IgD-negative memory B cell (primary cell): ENCODE measurements at regions not wholly inside any gene's neighbourhood (a gene's known extent, or its start where the extent isn't known, plus 50 kb on each side); places are given as distances from the start of the nearest gene placed in this dataset.

Experiments used
- H3K27ac Mint-ChIP-seq, 3 donors: one replicate each; pipeline ENCODE4 v1.8.0; 2020 to 2022; ENCODE audit warnings: mild to moderate bottlenecking in 3 of 3, mixed read lengths in 3 of 3, moderate library complexity in 1 of 3
- H3K27me3 Mint-ChIP-seq: one replicate; pipeline ENCODE4 v1.8.0; 2021; ENCODE audit warnings: mixed read lengths
- H3K36me3 Mint-ChIP-seq: one replicate; pipeline ENCODE4 v1.8.0; 2020; ENCODE audit warnings: mild to moderate bottlenecking, mixed read lengths
- H3K4me1 Mint-ChIP-seq, 3 donors: one replicate each; pipeline ENCODE4 v1.8.0; 2020 to 2022; ENCODE audit warnings: mixed read lengths in 3 of 3, mild to moderate bottlenecking in 1 of 3
- H3K4me3 Mint-ChIP-seq, 4 donors: one replicate each; pipeline ENCODE4 v1.8.0; 2020 to 2022; ENCODE audit warnings: mild to moderate bottlenecking in 4 of 4, mixed read lengths in 4 of 4, moderate library complexity in 3 of 4
- H3K9me3 Mint-ChIP-seq, 3 donors: one replicate each; pipeline ENCODE4 v1.8.0; 2020 to 2021; ENCODE audit warnings: mixed read lengths in 3 of 3, mild to moderate bottlenecking in 1 of 3

DNA sequence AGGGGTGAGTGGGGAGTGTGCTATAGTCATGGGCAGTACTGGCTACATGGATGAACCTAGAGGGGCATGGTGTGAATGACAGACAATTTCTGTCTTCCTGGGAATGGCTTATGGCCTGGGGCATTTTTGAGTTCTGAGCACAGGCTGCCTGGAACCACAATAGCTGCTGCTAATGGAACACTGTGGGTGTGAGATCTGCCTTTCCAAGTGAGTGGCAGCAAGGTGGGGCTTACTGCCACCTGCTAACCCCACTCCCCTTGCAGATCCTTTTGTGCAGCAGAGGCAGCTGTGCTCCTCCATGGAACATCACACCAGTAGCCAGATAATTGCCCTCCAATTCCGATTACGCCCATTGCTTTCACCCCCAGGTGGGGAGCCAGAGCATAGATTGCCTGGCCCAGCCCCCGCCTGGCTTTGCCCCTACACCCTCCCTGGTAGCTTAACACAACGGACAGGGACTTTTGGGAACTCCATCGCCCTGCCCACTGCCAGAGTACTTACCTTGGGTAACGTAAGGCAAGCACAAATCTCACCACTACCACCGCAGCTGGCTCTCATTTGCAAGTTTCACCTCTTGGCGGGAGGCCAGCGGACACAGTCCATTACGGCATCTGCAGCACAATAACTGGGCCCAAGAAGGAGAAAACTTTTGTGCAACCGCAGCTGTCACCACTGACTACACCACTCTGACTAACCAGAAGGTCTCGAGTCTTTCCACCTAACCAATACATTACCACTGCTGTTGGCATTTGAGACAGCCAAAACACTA, 421.2 kb upstream of the NWD2 start:
- no peak overlapping the region for H3K27ac Mint-ChIP-seq

DNA sequence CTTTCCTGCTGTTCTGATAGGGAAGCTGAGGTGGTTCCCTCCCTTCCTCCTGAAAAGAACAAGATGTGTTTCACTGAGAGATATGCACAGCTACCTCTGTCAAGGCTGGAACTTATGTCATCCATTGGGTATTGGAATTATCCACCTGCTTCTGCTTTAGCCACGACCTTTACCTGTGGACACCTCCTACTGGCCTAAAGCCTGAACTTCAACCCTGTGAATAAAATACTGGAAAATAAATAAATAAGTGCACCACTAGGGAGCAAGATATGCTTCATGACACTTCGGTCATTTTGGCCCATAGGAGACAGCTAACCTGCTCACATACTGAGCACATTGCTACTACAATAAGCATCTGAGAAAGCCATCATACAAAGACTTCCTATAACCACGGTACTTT, 419.9 kb upstream of the NWD2 start:
- no peak overlapping the region for H3K27ac Mint-ChIP-seq
- H3K4me1 Mint-ChIP-seq = no peaks in the 10 kb centered on the region
- H3K9me3 Mint-ChIP-seq = peaks cover 0 to 2% (median 2%) of the 10 kb centered on the region in 3 donors
- no peaks in the 10 kb centered on the region for H3K36me3 Mint-ChIP-seq
- no peak overlapping the region for H3K4me3 Mint-ChIP-seq
- no peaks in the 10 kb centered on the region for H3K27me3 Mint-ChIP-seq

More for the DNA sequence above, 421.2 kb upstream of the NWD2 start:
- H3K4me3 Mint-ChIP-seq = no peak overlapping the region
- H3K36me3 Mint-ChIP-seq = no peaks in the 10 kb centered on the region
- no peaks in the 10 kb centered on the region for H3K4me1 Mint-ChIP-seq
- H3K27me3 Mint-ChIP-seq = no peaks in the 10 kb centered on the region
- peaks cover 0 to 2% (median 0%) of the 10 kb centered on the region in 3 donors for H3K9me3 Mint-ChIP-seq

DNA sequence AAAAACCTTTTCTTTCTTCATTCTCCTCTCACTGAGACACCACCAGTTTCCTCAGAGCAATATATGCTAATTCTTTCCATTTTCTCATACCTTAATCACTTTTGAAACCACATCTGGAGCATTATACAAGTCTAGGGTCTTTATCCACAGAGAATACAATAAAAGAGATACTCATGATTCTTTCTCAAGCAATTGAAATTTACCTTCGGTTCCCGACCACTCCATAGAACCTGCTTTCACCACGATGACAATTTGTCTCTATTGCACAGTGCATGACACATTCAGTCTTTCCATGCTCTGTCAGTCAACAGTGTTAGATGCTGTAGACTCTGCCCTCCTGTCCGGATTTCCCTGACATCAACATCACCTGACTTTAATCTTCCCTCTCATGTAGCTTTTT, 409.3 kb upstream of the NWD2 start:
- peaks cover 0 to 4% (median 0%) of the 10 kb centered on the region in 3 donors for H3K9me3 Mint-ChIP-seq

DNA sequence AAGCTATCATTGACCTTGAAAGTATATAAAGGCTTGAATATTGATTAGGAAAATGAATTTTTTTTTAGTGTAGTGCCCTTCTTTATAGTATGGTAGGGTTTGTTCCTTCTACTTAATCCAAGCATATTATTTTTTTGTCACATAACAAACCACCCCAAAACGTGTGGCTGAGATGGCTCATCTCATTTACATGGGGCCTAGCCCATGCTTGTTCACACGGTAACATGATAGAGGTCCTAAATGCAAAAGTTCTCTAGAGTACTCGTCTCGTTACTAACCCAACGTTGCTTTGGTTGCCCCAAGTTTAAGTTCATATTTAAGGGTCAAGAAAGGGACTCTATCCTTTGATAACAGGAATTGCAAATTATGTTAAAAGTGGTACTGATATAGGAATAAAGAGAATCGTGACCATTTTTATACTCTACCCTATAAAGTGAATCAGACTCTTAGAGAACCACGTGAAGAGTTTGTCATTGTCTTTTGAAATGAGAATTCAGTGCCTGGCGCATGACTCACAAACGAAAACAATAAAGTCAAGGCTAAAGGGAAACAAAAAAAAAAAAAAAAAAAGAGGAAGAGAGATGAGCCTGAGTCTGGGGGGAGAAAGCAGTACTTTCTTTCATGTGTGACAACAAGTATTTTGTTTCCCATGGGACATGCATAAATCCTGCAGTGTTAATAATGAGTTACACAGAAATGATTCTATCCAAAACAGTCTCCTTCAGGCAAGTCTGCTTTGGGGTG, 402.8 kb upstream of the NWD2 start:
- Mint-ChIP-seq H3K9me3 (peaks cover 0 to 3% (median 0%) of the 10 kb centered on the region in 3 donors), H3K4me1 (peaks cover 0 to 5% (median 3%) of the 10 kb centered on the region in 3 donors), H3K27ac (no peak overlapping the region), H3K36me3 (no peaks in the 10 kb centered on the region), H3K4me3 (no peak overlapping the region), H3K27me3 (no peaks in the 10 kb centered on the region)

More for the DNA sequence above, 409.3 kb upstream of the NWD2 start:
- no peak overlapping the region for H3K4me3 Mint-ChIP-seq
- H3K27me3 Mint-ChIP-seq = no peaks in the 10 kb centered on the region
- no peaks in the 10 kb centered on the region for H3K36me3 Mint-ChIP-seq
- no peaks in the 10 kb centered on the region for H3K4me1 Mint-ChIP-seq
- no peak overlapping the region for H3K27ac Mint-ChIP-seq

DNA sequence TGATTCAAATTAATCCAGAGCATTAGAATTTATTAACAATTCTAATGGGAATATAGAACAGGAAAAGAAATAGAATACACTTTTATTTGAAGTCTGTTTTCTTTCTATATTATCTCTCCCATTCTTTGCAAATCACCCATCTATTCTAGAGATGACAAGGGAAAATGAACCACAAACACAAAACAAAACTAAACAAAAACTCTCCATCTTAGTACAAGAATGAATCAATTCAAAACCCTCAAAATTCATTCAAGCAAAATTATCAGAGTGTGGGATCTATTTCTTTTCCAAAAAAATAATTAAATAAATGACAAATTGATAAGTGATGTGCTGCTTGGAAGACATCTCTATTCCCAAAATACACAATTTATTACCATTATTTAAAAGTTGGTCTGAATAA, 400.1 kb upstream of the NWD2 start:
- H3K27ac Mint-ChIP-seq = no peak overlapping the region
- H3K9me3 Mint-ChIP-seq = peaks cover 0 to 2% (median 0%) of the 10 kb centered on the region in 3 donors
- peaks cover 0 to 5% (median 3%) of the 10 kb centered on the region in 3 donors for H3K4me1 Mint-ChIP-seq
- no peaks in the 10 kb centered on the region for H3K36me3 Mint-ChIP-seq
- H3K27me3 Mint-ChIP-seq = no peaks in the 10 kb centered on the region
- H3K4me3 Mint-ChIP-seq = no peak overlapping the region

DNA sequence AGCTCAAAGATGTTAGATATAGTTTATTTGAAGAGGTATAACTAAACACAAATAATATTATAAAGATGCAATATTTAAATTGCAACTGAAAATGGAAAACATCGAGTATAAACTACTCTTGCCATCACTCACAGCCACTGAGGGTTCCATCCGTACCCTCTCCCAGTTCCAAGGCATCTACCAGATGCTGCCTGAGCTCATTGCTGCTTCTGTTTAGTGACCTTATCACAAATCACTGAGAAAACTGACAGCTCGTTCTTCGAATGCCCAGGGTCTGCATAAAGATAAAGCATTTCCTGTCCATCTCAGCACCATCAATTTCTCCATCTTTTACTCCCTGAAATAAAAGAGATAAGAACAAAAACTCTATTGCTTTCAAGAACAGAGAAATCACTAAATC, 391.7 kb upstream of the NWD2 start:
- H3K4me3 Mint-ChIP-seq = no peak overlapping the region
- no peaks in the 10 kb centered on the region for H3K36me3 Mint-ChIP-seq
- H3K27ac Mint-ChIP-seq = no peak overlapping the region
- H3K4me1 Mint-ChIP-seq = no peaks in the 10 kb centered on the region
- no peaks in the 10 kb centered on the region for H3K27me3 Mint-ChIP-seq
- H3K9me3 Mint-ChIP-seq = peaks cover 0 to 4% (median 2%) of the 10 kb centered on the region in 3 donors

DNA sequence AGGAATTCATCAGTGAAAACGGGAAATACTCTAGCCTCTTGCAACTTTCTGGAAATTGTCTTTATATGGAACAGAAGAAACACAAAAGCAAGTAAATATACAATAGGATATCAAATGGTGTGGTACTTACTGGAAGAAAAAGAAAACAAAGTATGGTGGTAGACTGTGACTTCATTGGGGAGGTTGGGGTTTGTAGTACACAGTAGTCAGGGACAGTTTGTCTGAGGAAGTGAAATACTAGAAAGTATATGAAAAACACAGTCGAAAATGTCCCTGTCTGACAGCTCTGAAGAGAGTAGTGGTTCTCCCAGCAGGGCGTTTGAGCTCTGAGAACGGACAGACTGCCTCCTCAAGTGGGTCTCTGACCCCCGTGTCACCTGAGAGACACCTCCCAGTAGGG, 390.0 kb upstream of the NWD2 start:
- Mint-ChIP-seq H3K27me3 (no peaks in the 10 kb centered on the region), H3K4me1 (no peaks in the 10 kb centered on the region), H3K27ac (no peak overlapping the region)

DNA sequence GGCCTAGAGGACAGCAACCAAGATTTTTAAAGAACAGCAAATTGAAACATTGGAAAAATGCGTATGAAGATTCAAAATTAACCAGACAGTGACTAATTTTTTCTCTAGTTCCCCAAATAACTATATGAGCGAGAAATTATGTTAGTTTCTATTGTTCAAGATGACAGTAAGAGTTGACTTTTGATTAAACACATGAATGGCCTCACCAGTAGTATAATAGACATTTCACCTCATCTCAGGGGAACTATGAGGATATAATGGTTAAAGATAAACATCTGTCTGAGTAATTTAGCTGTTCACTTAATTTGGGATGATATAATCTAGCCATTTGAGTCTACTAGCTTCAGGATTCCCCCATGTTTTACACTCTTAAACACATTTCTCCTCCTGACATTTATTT, 380.9 kb upstream of the NWD2 start:
- H3K27ac Mint-ChIP-seq = no peak overlapping the region
- H3K27me3 Mint-ChIP-seq = no peaks in the 10 kb centered on the region
- no peaks in the 10 kb centered on the region for H3K4me1 Mint-ChIP-seq
- peaks cover 3% of the 10 kb centered on the region for H3K36me3 Mint-ChIP-seq
- H3K9me3 Mint-ChIP-seq = peaks cover 2% of the 10 kb centered on the region in 3 donors
- H3K4me3 Mint-ChIP-seq = no peak overlapping the region

More for the DNA sequence above, 390.0 kb upstream of the NWD2 start:
- H3K9me3 Mint-ChIP-seq = peaks cover 2 to 9% (median 2%) of the 10 kb centered on the region in 3 donors
- no peak overlapping the region for H3K4me3 Mint-ChIP-seq
- peaks cover 3% of the 10 kb centered on the region for H3K36me3 Mint-ChIP-seq

DNA sequence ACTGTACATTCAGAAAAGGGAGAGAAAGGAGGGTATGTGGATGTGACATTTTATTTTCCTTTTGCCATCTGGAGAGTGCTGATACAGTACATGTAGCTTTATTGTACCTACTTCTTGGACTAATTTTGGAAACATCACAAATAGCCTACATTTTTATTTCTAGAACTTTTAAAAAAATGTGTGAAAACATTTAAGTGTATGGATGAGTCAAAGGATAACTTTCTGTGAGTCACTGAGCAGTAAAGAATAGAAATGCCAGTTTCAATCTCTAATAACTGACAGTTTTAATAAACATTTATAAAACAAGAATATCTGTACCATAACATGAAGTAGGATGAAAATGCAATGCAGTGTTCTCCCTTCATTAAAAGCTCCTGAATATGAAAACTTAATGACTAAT, 374.4 kb upstream of the NWD2 start:
- H3K4me1 Mint-ChIP-seq = no peaks in the 10 kb centered on the region
- H3K36me3 Mint-ChIP-seq = no peaks in the 10 kb centered on the region
- H3K27me3 Mint-ChIP-seq = no peaks in the 10 kb centered on the region
- H3K4me3 Mint-ChIP-seq = no peak overlapping the region
- no peak overlapping the region for H3K27ac Mint-ChIP-seq
- H3K9me3 Mint-ChIP-seq = peaks cover 0 to 4% (median 0%) of the 10 kb centered on the region in 3 donors

DNA sequence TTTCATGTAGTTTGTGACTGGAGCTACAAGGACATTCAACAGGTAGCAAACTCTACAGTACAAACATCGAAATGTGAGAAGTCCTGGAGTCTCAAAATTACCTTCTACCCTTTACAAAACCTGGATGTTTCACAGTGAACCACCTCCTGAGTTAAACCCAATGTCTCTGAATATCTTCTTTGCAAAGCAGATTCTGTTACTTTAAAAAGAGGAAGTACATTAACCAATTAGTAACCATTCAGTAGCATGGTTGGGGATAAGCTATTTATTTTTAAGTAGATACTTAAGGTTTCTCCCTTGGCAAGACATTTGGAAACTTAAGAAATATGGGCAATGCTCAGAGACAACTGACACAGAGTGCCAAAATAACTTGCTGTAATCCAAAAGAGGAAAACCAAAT, 371.9 kb upstream of the NWD2 start:
- H3K36me3 Mint-ChIP-seq = no peaks in the 10 kb centered on the region
- H3K27ac Mint-ChIP-seq = no peak overlapping the region
- H3K4me3 Mint-ChIP-seq = no peak overlapping the region
- H3K9me3 Mint-ChIP-seq = peaks cover 0 to 4% (median 0%) of the 10 kb centered on the region in 3 donors
- H3K27me3 Mint-ChIP-seq = no peaks in the 10 kb centered on the region
- no peaks in the 10 kb centered on the region for H3K4me1 Mint-ChIP-seq

DNA sequence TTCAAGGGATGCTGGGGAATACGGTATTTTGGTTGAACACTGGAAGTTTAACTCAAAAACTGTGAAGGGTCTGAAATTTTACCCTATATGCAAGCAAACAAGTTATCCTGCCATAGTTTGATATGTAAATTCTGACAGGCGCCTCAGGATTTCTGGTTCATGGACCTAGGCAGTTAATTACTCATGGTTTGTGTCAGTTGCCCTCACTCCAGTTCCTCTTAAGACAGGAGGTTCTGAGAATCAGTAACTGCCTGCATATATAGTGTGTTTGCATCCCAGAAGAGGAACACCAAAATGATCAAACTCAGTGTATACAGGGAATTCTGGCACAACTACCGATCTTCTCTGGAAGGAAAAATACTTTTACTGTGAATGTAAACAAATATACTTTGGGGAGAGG, 360.4 kb upstream of the NWD2 start:
- no peaks in the 10 kb centered on the region for H3K27me3 Mint-ChIP-seq
- H3K27ac Mint-ChIP-seq = no peak overlapping the region

DNA sequence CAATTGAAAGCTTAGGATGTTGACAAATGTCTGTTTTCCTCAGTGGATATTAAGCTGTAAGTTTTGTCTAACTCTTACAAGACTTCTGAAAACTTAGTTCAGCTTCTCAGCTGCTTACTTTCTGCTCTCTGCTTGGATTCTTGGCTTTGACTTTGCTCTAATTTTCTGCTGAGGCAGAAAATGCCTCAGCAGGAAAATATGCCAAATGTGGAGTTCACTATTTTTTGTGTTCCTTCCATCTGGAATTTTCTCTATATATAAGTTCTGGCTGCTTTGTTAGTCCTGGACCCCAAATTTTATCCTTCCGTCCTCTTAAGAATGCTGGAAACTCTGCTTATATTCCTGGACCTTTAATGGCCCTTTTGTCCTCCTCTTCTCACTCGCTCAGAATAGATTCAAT, 352.6 kb upstream of the NWD2 start:
- no peaks in the 10 kb centered on the region for H3K36me3 Mint-ChIP-seq
- no peak overlapping the region for H3K4me3 Mint-ChIP-seq
- H3K9me3 Mint-ChIP-seq = peaks cover 0 to 6% (median 2%) of the 10 kb centered on the region in 3 donors
- H3K27ac Mint-ChIP-seq = no peak overlapping the region
- no peaks in the 10 kb centered on the region for H3K4me1 Mint-ChIP-seq
- H3K27me3 Mint-ChIP-seq = no peaks in the 10 kb centered on the region

More for the DNA sequence above, 360.4 kb upstream of the NWD2 start:
- Mint-ChIP-seq H3K9me3 (peaks cover 2 to 3% (median 3%) of the 10 kb centered on the region in 3 donors), H3K36me3 (no peaks in the 10 kb centered on the region), H3K4me3 (no peak overlapping the region), H3K4me1 (no peaks in the 10 kb centered on the region)

DNA sequence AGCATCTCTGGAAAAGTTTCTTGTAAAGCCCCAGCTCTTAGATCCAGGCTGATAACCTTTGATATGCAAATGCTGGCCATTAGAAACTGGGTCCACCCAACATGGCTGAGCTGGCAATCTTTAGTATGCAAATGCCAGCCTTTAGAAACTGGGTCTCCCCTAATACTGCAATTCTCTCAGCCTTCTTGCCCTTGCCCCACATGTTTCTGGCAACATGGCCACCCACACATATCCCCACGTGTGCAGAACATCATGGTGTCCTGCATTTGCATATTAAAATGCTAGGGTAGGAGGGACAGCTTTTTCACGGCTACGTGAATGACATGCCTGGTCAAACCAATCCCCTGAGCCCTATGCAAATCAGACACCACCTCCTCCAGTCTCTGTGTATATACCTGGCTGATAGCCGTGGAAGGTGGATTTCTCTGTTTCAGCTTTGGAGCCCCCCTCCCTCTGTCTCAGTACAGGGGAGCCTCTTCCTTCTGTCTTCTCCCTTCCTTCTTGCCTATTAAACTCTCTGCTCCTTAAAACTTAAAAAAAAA, 344.0 kb upstream of the NWD2 start:
- no peaks in the 10 kb centered on the region for H3K4me1 Mint-ChIP-seq
- no peak overlapping the region for H3K27ac Mint-ChIP-seq
- H3K36me3 Mint-ChIP-seq = no peaks in the 10 kb centered on the region
- H3K27me3 Mint-ChIP-seq = no peaks in the 10 kb centered on the region
- H3K9me3 Mint-ChIP-seq = no peaks in the 10 kb centered on the region
- no peak overlapping the region for H3K4me3 Mint-ChIP-seq

DNA sequence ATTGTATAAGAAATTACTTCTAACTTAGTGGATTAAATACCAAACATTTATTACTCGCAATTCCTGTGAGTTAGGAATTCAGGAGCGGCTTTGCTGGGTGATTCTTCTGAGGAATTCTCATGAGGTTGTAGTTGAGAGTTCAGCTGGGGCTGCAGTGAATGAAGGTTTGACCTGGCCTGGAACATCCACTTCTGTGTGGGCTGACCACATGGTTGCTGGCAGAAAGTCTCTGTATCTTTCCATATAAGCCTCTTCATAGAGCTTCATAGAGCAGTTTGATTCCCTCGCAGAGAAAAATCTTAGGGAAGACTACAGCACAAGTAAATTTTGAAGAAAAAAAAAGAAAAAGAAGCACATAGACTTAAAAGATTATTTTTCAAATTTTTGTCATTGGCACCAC, 339.7 kb upstream of the NWD2 start:
- no peaks in the 10 kb centered on the region for H3K4me1 Mint-ChIP-seq
- H3K36me3 Mint-ChIP-seq = peaks cover 1% of the 10 kb centered on the region
- H3K27ac Mint-ChIP-seq = no peak overlapping the region
- H3K27me3 Mint-ChIP-seq = no peaks in the 10 kb centered on the region
- H3K9me3 Mint-ChIP-seq = peaks cover 0 to 2% (median 0%) of the 10 kb centered on the region in 3 donors
- H3K4me3 Mint-ChIP-seq = no peak overlapping the region

DNA sequence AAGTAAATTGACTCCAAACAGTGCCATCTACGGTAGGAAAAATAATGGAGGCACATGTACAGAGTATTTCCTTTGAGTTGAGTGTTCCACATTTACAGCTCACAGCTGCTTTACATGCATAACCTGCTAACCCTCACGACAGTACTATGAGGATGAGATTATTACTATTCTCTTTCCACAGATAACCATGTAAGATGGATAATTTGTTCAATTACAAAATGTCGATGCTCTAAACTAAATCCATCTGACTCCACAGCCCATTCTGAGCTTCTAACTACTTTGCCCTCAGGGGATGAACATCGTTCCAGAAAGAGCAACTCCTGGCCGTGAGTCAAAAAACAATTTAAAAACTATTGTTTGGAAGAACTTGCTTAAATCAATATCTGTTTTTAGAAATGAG, 330.4 kb upstream of the NWD2 start:
- Mint-ChIP-seq H3K4me3 (no peak overlapping the region), H3K27ac (no peak overlapping the region), H3K27me3 (no peaks in the 10 kb centered on the region), H3K36me3 (no peaks in the 10 kb centered on the region), H3K9me3 (peaks cover 0 to 2% (median 0%) of the 10 kb centered on the region in 3 donors), H3K4me1 (peaks cover 0 to 7% (median 4%) of the 10 kb centered on the region in 3 donors)
